ENCODE measurements at regions not wholly inside any gene's neighbourhood (a gene's known extent, or its start where the extent isn't known, plus 50 kb on each side); places are given as distances from the start of the nearest gene placed in this dataset.

DNA sequence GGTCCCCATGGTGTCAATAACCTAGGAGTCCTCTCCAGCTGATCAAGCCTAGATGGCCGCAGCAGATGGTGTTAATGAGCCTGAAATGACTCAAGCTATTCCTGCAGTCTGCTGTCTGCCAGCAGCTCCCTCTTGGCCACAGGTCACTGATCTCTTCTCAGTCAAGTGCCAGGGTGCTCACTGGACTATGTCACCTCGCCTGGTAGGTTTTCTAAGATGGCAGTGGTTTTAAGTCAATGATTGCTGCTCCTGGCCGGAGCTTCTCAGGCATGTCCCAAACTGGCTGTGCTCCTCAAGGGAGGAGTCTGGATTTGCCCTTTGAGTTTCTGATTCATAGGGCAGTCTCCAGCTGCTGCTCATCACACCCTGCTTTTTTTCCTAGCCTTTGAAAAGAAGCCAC is 58.6 kb upstream of the SHISA6 start:
- H3K9me3 ChIP-seq (ENCODE audit: insufficient read depth, low read length), result no peaks in the 10 kb centered on the region
- no peaks in the 10 kb centered on the region for H3K27me3 ChIP-seq (ENCODE audit: low read depth, low read length)
- H3K9ac ChIP-seq (ENCODE audit: low read length), result no peak overlapping the region
- TF ChIP-seq, protein P1, sequence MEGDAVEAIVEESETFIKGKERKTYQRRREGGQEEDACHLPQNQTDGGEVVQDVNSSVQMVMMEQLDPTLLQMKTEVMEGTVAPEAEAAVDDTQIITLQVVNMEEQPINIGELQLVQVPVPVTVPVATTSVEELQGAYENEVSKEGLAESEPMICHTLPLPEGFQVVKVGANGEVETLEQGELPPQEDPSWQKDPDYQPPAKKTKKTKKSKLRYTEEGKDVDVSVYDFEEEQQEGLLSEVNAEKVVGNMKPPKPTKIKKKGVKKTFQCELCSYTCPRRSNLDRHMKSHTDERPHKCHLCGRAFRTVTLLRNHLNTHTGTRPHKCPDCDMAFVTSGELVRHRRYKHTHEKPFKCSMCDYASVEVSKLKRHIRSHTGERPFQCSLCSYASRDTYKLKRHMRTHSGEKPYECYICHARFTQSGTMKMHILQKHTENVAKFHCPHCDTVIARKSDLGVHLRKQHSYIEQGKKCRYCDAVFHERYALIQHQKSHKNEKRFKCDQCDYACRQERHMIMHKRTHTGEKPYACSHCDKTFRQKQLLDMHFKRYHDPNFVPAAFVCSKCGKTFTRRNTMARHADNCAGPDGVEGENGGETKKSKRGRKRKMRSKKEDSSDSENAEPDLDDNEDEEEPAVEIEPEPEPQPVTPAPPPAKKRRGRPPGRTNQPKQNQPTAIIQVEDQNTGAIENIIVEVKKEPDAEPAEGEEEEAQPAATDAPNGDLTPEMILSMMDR (IDR thresholded peaks at IDR 0.05; ENCODE audit: low read depth, low read length), result no peak
- TF ChIP-seq EZH2phosphoT487 (IDR thresholded peaks at IDR 0.05; ENCODE audit: low read depth), result no peak
- H3K79me2 ChIP-seq (ENCODE audit: low read length), result no peaks in the 10 kb centered on the region
- no peak overlapping the region for H3K4me2 ChIP-seq (ENCODE audit: low read length)
- no peak overlapping the region for H2AFZ ChIP-seq (ENCODE audit: low read depth, low read length)
- no peaks in the 10 kb centered on the region for H3K4me1 ChIP-seq (ENCODE audit: low read length)
- no peak overlapping the region for H3K4me3 ChIP-seq (ENCODE audit: low read length)
- H4K20me1 ChIP-seq (ENCODE audit: insufficient read depth, low read length), result no peaks in the 10 kb centered on the region
- H3K36me3 ChIP-seq (replicated peaks; ENCODE audit: low read depth, low read length), result no peaks in the 10 kb centered on the region
- H3K27ac ChIP-seq (ENCODE audit: low read length), result no peak overlapping the region

DNA sequence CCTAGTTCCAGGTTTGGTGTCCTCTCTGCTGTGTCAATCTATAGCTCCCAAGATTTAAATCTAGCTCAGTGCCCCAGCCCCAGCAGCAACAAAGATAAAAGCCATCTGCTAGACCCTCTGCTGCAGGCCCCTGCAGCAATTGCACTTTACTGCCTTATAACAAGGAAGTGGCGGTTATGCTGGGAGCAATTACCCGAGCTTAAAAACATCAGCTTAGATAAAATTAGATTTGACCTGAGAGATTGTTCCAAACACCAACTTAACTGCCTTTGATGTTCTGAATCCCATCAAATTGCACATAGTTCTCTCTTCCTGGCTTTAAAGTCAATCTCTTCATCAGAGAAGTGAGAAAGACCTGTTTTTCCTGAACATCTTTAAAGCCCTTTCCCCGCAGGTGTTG is 62.4 kb upstream of the SHISA6 start:
- Histone ChIP-seq H3K9me3 (ENCODE audit: insufficient read depth, low read length) (no peaks in the 10 kb centered on the region), H3K79me2 (ENCODE audit: low read length) (no peaks in the 10 kb centered on the region), H3K4me2 (ENCODE audit: low read length) (no peak overlapping the region), H3K27me3 (ENCODE audit: low read depth, low read length) (no peaks in the 10 kb centered on the region), H3K4me3 (ENCODE audit: low read length) (no peak overlapping the region), H2AFZ (ENCODE audit: low read depth, low read length) (no peak overlapping the region), H3K9ac (ENCODE audit: low read length) (no peak overlapping the region), H4K20me1 (ENCODE audit: insufficient read depth, low read length) (no peaks in the 10 kb centered on the region), H3K4me1 (ENCODE audit: low read length) (no peaks in the 10 kb centered on the region), H3K27ac (ENCODE audit: low read length) (no peak overlapping the region), H3K36me3 (replicated peaks; ENCODE audit: low read depth, low read length) (no peaks in the 10 kb centered on the region)
- TF ChIP-seq EZH2phosphoT487 (IDR thresholded peaks at IDR 0.05; ENCODE audit: low read depth), result no peak
- TF ChIP-seq, protein P1 (IDR thresholded peaks at IDR 0.05; ENCODE audit: low read depth, low read length), result no peak

DNA sequence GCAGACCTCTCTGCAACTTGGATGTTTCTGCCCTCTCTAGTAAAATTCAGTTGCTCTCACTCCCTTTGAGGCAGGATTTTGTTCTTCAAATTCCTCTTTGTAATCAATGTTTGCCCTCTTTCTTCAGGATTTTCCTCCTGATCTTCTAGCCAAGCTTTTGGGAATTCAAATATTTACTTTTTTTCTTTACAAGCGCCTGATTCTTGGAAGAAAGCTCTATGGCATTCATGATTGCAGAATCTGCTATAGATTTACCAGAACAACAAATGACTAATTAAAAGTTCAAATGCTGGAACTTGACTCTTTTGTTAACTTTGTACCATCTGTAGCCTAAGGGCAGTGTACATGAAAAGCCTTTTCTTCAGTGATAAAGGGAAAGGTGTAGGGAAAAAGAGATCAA is 63.7 kb upstream of the SHISA6 start:
- no peak for TF ChIP-seq EZH2phosphoT487 (IDR thresholded peaks at IDR 0.05; ENCODE audit: low read depth)
- TF ChIP-seq, protein P1 (IDR thresholded peaks at IDR 0.05; ENCODE audit: low read depth, low read length), result no peak
- H2AFZ ChIP-seq (ENCODE audit: low read depth, low read length), result no peak overlapping the region

DNA sequence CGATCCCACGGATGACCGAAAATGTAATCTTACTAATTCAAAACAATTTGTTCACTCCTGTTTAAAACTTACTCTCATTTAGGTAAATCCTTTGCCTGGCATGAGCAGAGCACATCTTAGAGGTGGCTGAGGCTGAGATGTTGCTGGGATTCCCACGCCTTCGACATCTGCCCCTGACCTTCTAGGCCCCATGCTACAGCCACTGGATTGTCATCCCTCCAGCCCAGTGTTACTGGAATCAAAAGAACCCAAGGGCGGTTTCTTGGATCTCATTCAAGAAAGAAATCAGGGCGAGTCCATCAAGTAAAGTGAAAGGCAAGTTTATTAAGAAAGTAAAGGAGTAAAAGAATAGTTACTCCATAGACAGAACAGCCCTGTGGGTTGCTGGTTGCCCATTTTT is 64.5 kb upstream of the SHISA6 start:
- Histone ChIP-seq H3K27me3 (ENCODE audit: low read depth, low read length) (no peaks in the 10 kb centered on the region), H3K27ac (ENCODE audit: low read length) (no peak overlapping the region), H4K20me1 (ENCODE audit: insufficient read depth, low read length) (no peaks in the 10 kb centered on the region), H3K9me3 (ENCODE audit: insufficient read depth, low read length) (no peaks in the 10 kb centered on the region), H3K4me3 (ENCODE audit: low read length) (no peak overlapping the region), H3K4me2 (ENCODE audit: low read length) (no peak overlapping the region), H3K9ac (ENCODE audit: low read length) (no peak overlapping the region), H2AFZ (ENCODE audit: low read depth, low read length) (no peak overlapping the region), H3K4me1 (ENCODE audit: low read length) (no peaks in the 10 kb centered on the region), H3K36me3 (replicated peaks; ENCODE audit: low read depth, low read length) (no peaks in the 10 kb centered on the region), H3K79me2 (ENCODE audit: low read length) (no peaks in the 10 kb centered on the region)
- TF ChIP-seq, protein P1 (IDR thresholded peaks at IDR 0.05; ENCODE audit: low read depth, low read length), result no peak
- no peak for TF ChIP-seq EZH2phosphoT487 (IDR thresholded peaks at IDR 0.05; ENCODE audit: low read depth)

More for the DNA sequence above, 63.7 kb upstream of the SHISA6 start:
- Histone ChIP-seq H3K9me3 (ENCODE audit: insufficient read depth, low read length) (no peaks in the 10 kb centered on the region), H3K9ac (ENCODE audit: low read length) (no peak overlapping the region), H3K4me1 (ENCODE audit: low read length) (no peaks in the 10 kb centered on the region), H3K27ac (ENCODE audit: low read length) (no peak overlapping the region), H3K27me3 (ENCODE audit: low read depth, low read length) (no peaks in the 10 kb centered on the region), H3K36me3 (replicated peaks; ENCODE audit: low read depth, low read length) (no peaks in the 10 kb centered on the region), H4K20me1 (ENCODE audit: insufficient read depth, low read length) (no peaks in the 10 kb centered on the region), H3K4me3 (ENCODE audit: low read length) (no peak overlapping the region), H3K4me2 (ENCODE audit: low read length) (no peak overlapping the region), H3K79me2 (ENCODE audit: low read length) (no peaks in the 10 kb centered on the region)

Measured in OCI-LY3 (cell line).